H1 (cell line): ENCODE measurements at regions not wholly inside any gene's neighbourhood (a gene's known extent, or its start where the extent isn't known, plus 50 kb on each side); places are given as distances from the start of the nearest gene placed in this dataset.

Experiments used
- CTCF ChIA-PET: fragments of 300-600 bp; sonication (Branson Sonifier 250); formaldehyde crosslinking; loops from one replicate; lab custom pipeline; 2021; ENCODE audit not compliant: partially characterized antibody; lab: Charles Lee
- POLR2A ChIA-PET: fragments of 300-600 bp; sonication (Branson Sonifier 250); formaldehyde crosslinking; loops from one replicate; lab custom pipeline; 2021; ENCODE audit warnings: inconsistent platforms; ENCODE audit not compliant: partially characterized antibody; lab: Charles Lee
- DNase-seq, 2 experiments: peaks; one replicate each; pipeline versions ENCODE4 v3.0.0 to v3.0.0-alpha.2; 2010 to 2022; ENCODE audit warnings: low spot score in 2 of 2, low read depth in 1 of 2, mixed read lengths in 1 of 2
- FAIRE-seq: peaks from 2 replicates; lab custom pipeline; 2011; peaks lifted over from hg19 to GRCh38; lab: Jason Lieb, UNC
- H2AFZ ChIP-seq: 2 replicates; pipeline ENCODE4 v1.8.1; 2012; ENCODE audit warnings: low read length, inconsistent platforms
- H2AK5ac ChIP-seq: 2 replicates; pipeline ENCODE4 v1.6.1; 2013; ENCODE audit warnings: low read depth, low read length
- H2BK120ac ChIP-seq: replicated peaks from 2 replicates; pipeline ENCODE3; 2013; ENCODE audit warnings: low read depth, low read length, inconsistent platforms
- H2BK12ac ChIP-seq: 2 replicates; pipeline ENCODE4 v1.6.1; 2013; ENCODE audit warnings: low read depth, low read length
- H2BK15ac ChIP-seq: 2 replicates; pipeline ENCODE4 v1.6.1; 2013; ENCODE audit warnings: low read length
- H2BK20ac ChIP-seq: 2 replicates; pipeline ENCODE4 v1.6.1; 2013; ENCODE audit warnings: low read length
- H2BK5ac ChIP-seq: 2 replicates; pipeline ENCODE4 v1.6.1; 2013; ENCODE audit warnings: low read depth, low read length
- H3K14ac ChIP-seq: 2 replicates; pipeline ENCODE4 v1.6.1; 2013; ENCODE audit warnings: inconsistent platforms; ENCODE audit not compliant: insufficient read length
- H3K18ac ChIP-seq: 2 replicates; pipeline ENCODE4 v1.6.1; 2013; ENCODE audit warnings: low read length; ENCODE audit errors: extremely low read depth
- H3K23ac ChIP-seq: 2 replicates; pipeline ENCODE4 v1.6.1; 2013; ENCODE audit warnings: inconsistent platforms; ENCODE audit not compliant: insufficient read length
- H3K23me2 ChIP-seq: 2 replicates; pipeline ENCODE4 v1.6.1; 2013; ENCODE audit warnings: low read depth, low read length
- H3K27ac ChIP-seq: 2 replicates; pipeline ENCODE4 v1.6.1; 2011; ENCODE audit warnings: low read depth, low read length, inconsistent platforms
- H3K27me3 ChIP-seq, 4 experiments: replicated peaks in 1 of 4; 1 replicate in 1 of 4; 2 replicates in 3 of 4; pipeline versions ENCODE4 v1.6.1 to v1.8.1; 2011 to 2013; ENCODE audit warnings: low read length in 3 of 4, mild to moderate bottlenecking in 3 of 4, inconsistent platforms in 2 of 4, mixed read lengths in 2 of 4, moderate library complexity in 1 of 4; ENCODE audit not compliant: control insufficient read depth in 3 of 4, insufficient read depth in 3 of 4; ENCODE audit errors: extremely low read depth in 1 of 4
- H3K36me3 ChIP-seq, 4 experiments: 2 replicates each; pipeline versions ENCODE4 v1.6.1 to v1.8.1; 2011 to 2013; ENCODE audit warnings: mild to moderate bottlenecking in 4 of 4, low read length in 3 of 4, moderate library complexity in 2 of 4, control low read depth in 1 of 4, inconsistent platforms in 1 of 4; ENCODE audit not compliant: insufficient read depth in 4 of 4, control insufficient read depth in 2 of 4
- H3K4ac ChIP-seq: replicated peaks from 2 replicates; pipeline ENCODE3; 2013; ENCODE audit warnings: low read length, low read depth, mixed read lengths, inconsistent platforms; ENCODE audit not compliant: insufficient read length
- H3K4me1 ChIP-seq, 4 experiments: replicated peaks in 1 of 4; 1 replicate in 1 of 4; 2 replicates in 3 of 4; pipeline versions ENCODE4 v1.6.1 to v1.8.1; 2011 to 2013; ENCODE audit warnings: low read length in 3 of 4, inconsistent platforms in 2 of 4, mixed read lengths in 1 of 4; ENCODE audit not compliant: insufficient read depth in 4 of 4, control insufficient read depth in 3 of 4
- H3K4me2 ChIP-seq, 2 experiments: 2 replicates each; pipeline versions ENCODE4 v1.6.1 to v1.8.1; 2011 to 2013; ENCODE audit warnings: low read depth in 2 of 2, low read length in 2 of 2, control low read depth in 1 of 2, inconsistent platforms in 1 of 2, mild to moderate bottlenecking in 1 of 2; ENCODE audit not compliant: insufficient read depth in 1 of 2
- H3K4me3 ChIP-seq, 4 experiments: fragments of 200-600, 300-600 bp in 1 of 4; sonication (generic), shearing (Covaris generic), sonication (Bioruptor Twin) in 1 of 4; 2 replicates each; pipeline versions ENCODE4 v1.5.1 to v1.8.1; 2011 to 2016; ENCODE audit warnings: low read length in 4 of 4, low read depth in 3 of 4, control low read depth in 2 of 4, inconsistent platforms in 2 of 4, mild to moderate bottlenecking in 2 of 4, mixed read lengths in 1 of 4, moderate library complexity in 1 of 4; ENCODE audit not compliant: insufficient read depth in 2 of 4; ENCODE audit errors: extremely low read depth in 1 of 4
- H3K56ac ChIP-seq: replicated peaks from 2 replicates; pipeline ENCODE3; 2013; ENCODE audit warnings: low read depth, mild to moderate bottlenecking, mixed read lengths, low read length, inconsistent platforms; ENCODE audit not compliant: insufficient read length
- H3K79me1 ChIP-seq: 2 replicates; pipeline ENCODE4 v1.6.1; 2013; ENCODE audit warnings: low read depth, low read length, control low read depth
- H3K79me2 ChIP-seq, 2 experiments: 2 replicates each; pipeline versions ENCODE4 v1.6.1 to v1.8.1; 2012 to 2013; ENCODE audit warnings: low read length in 2 of 2, mild to moderate bottlenecking in 2 of 2, inconsistent platforms in 1 of 2; ENCODE audit not compliant: insufficient read depth in 2 of 2, control insufficient read depth in 1 of 2
- H3K9ac ChIP-seq, 4 experiments: replicated peaks in 1 of 4; 1 replicate in 1 of 4; 2 replicates in 3 of 4; pipeline versions ENCODE4 v1.6.1 to v1.8.1; 2011 to 2013; ENCODE audit warnings: low read depth in 3 of 4, low read length in 3 of 4, control low read depth in 2 of 4, mild to moderate bottlenecking in 2 of 4, moderate library complexity in 2 of 4, inconsistent platforms in 1 of 4; ENCODE audit errors: extremely low read depth in 1 of 4
- H3K9me3 ChIP-seq, 2 experiments: 2 replicates each; pipeline versions ENCODE4 v1.6.1 to v1.8.1; 2012 to 2013; ENCODE audit warnings: mild to moderate bottlenecking in 2 of 2, moderate library complexity in 2 of 2, control low read depth in 1 of 2, inconsistent platforms in 1 of 2, low read depth in 1 of 2, low read length in 1 of 2, mixed read lengths in 1 of 2; ENCODE audit not compliant: insufficient read depth in 2 of 2
- H4K20me1 ChIP-seq, 2 experiments: replicated peaks in 1 of 2; 2 replicates each; pipeline versions ENCODE3 to v1.8.1; 2011 to 2013; ENCODE audit warnings: inconsistent platforms in 2 of 2, low read length in 2 of 2, mild to moderate bottlenecking in 1 of 2; ENCODE audit not compliant: insufficient read depth in 2 of 2, control insufficient read depth in 1 of 2
- H4K5ac ChIP-seq: 2 replicates; pipeline ENCODE4 v1.6.1; 2013; ENCODE audit warnings: low read length, low read depth, mixed read lengths, inconsistent platforms; ENCODE audit not compliant: insufficient read length
- H4K8ac ChIP-seq: 2 replicates; pipeline ENCODE4 v1.8.0; 2013; ENCODE audit warnings: mild to moderate bottlenecking, moderate library complexity, low read length, inconsistent platforms; ENCODE audit not compliant: insufficient read depth; ENCODE audit errors: extremely low read depth
- H4K91ac ChIP-seq: replicated peaks from 2 replicates; pipeline ENCODE3; 2013; ENCODE audit warnings: low read length, mixed read lengths, inconsistent platforms; ENCODE audit not compliant: insufficient read length
- ASH2L ChIP-seq: fragments of 200-600, 300-600 bp; sonication (generic); IDR thresholded peaks from one replicate; pipeline ENCODE4 v1.7.1; 2017; ENCODE audit warnings: low read length
- BACH1 ChIP-seq: IDR thresholded peaks from 2 replicates; pipeline ENCODE4 v1.6.1; 2012; ENCODE audit warnings: low read length, improper control_type of control experiment
- BCL11A ChIP-seq, 2 experiments: IDR thresholded peaks; one replicate each; pipeline ENCODE4 v1.6.1; 2011; ENCODE audit warnings: low read depth in 2 of 2, low read length in 2 of 2, mild to moderate bottlenecking in 2 of 2
- CHD2 ChIP-seq: IDR thresholded peaks from 2 replicates; pipeline ENCODE4 v1.6.1; 2012; ENCODE audit warnings: low read length, improper control_type of control experiment
- CTBP2 ChIP-seq: IDR thresholded peaks from 2 replicates; pipeline ENCODE4 v1.7.0; 2011; ENCODE audit warnings: borderline replicate concordance, mild to moderate bottlenecking, moderate library complexity, mixed read lengths, low read length; ENCODE audit not compliant: insufficient read depth, insufficient read length
- EP300 ChIP-seq, 2 experiments: IDR thresholded peaks; 1 replicate in 1 of 2; 2 replicates in 1 of 2; pipeline ENCODE4 v1.6.1; 2011 to 2012; ENCODE audit warnings: low read depth in 2 of 2, low read length in 2 of 2, mild to moderate bottlenecking in 2 of 2, borderline replicate concordance in 1 of 2, inconsistent platforms in 1 of 2, moderate library complexity in 1 of 2
- JUN ChIP-seq: IDR thresholded peaks from 2 replicates; pipeline ENCODE4 v1.6.1; 2011; ENCODE audit warnings: low read depth, mild to moderate bottlenecking, improper control_type of control experiment, low read length
- JUND ChIP-seq: IDR thresholded peaks from 2 replicates; pipeline ENCODE4 v1.6.1; 2011; ENCODE audit warnings: mild to moderate bottlenecking, improper control_type of control experiment, low read length
- KDM4A ChIP-seq: IDR thresholded peaks from one replicate; pipeline ENCODE4 v1.7.1; 2012; ENCODE audit warnings: low read depth, mild to moderate bottlenecking, moderate library complexity, low read length, inconsistent platforms; ENCODE audit not compliant: severe bottlenecking
- NANOG ChIP-seq: IDR thresholded peaks from 2 replicates; pipeline ENCODE4 v1.6.1; 2011; ENCODE audit warnings: low read length, low read depth, mild to moderate bottlenecking, inconsistent platforms; ENCODE audit not compliant: insufficient read depth, poor library complexity, severe bottlenecking
- RXRA ChIP-seq: IDR thresholded peaks from 2 replicates; pipeline ENCODE4 v1.6.1; 2011; ENCODE audit warnings: low read depth, mild to moderate bottlenecking, low read length, moderate library complexity; ENCODE audit not compliant: insufficient read depth
- SIN3A ChIP-seq, 2 experiments: IDR thresholded peaks in 1 of 2; conservative IDR thresholded peaks in 1 of 2; 2 replicates each; pipeline ENCODE4 v1.6.1; 2011 to 2012; ENCODE audit warnings: low read length in 2 of 2, improper control_type of control experiment in 1 of 2, low read depth in 1 of 2, mild to moderate bottlenecking in 1 of 2
- SP2 ChIP-seq: IDR thresholded peaks from 2 replicates; pipeline ENCODE4 v1.6.1; 2012; ENCODE audit warnings: mild to moderate bottlenecking, low read length, inconsistent platforms
- SRF ChIP-seq: IDR thresholded peaks from 2 replicates; pipeline ENCODE4 v1.6.1; 2011; ENCODE audit warnings: mild to moderate bottlenecking, low read depth, low read length, moderate library complexity
- WGBS, 2 experiments: shearing (Covaris generic) in 1 of 2; methylation state at CpG; one replicate each; pipeline versions ENCODE4 v1.1.6 to v1.1.7; 2013 to 2015; ENCODE audit warnings: low lambda C conversion rate in 2 of 2, mixed read lengths in 2 of 2, inconsistent platforms in 1 of 2, low coverage in 1 of 2, missing lambda C conversion rate in 1 of 2; ENCODE audit not compliant: insufficient replicate concordance in 2 of 2, insufficient coverage in 1 of 2, insufficient read length in 1 of 2; ENCODE audit errors: extremely low coverage in 1 of 2, missing lambda C conversion rate in 1 of 2; 5-methylcytosine and 5-hydroxymethylcytosine counted together

DNA sequence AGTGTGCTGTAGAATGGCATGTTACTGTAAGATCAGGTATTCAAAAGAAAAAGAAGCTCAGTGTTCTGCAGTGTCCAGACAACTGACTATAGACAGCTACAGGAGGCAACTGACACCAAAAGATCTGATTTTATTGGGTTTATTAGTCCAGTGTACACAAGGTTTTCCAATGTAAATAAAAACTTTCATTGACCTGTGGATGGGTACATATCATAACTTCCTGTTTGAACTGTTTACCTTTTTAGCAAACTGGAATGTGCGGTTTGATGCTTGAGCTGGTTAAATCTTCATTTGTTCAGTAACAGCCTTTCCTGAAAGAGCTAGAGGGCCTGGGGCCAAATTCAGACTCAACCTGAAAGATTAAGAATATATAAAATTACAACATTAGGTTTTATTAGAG is 172.6 kb upstream of the SP8 start:
- no peak overlapping the region for H4K91ac ChIP-seq
- H3K36me3 ChIP-seq: no peaks in the 10 kb centered on the region
- H3K27me3 ChIP-seq: no peaks in the 10 kb centered on the region
- DNase-seq (no peak), FAIRE-seq (no peak)
- H3K4me2 ChIP-seq: no peak overlapping the region
- H3K4ac ChIP-seq: no peak overlapping the region
- H3K4me3 ChIP-seq: no peak overlapping the region
- no peak overlapping the region for H2BK15ac ChIP-seq
- no peak overlapping the region for H4K5ac ChIP-seq
- H3K79me2 ChIP-seq: no peaks in the 10 kb centered on the region
- POLR2A ChIA-PET: interaction anchor here (1.0 kb wide), 1 partner anchor 172 kb away, joined by 3 read pairs; the partner anchor contains the start of gene SP8
- H2AFZ ChIP-seq: no peak overlapping the region
- H3K18ac ChIP-seq: no peak overlapping the region
- no peak overlapping the region for H3K23ac ChIP-seq
- no peak overlapping the region for H3K56ac ChIP-seq
- H3K9me3 ChIP-seq: no peaks in the 10 kb centered on the region
- no peak overlapping the region for H4K8ac ChIP-seq
- no peak overlapping the region for H2BK20ac ChIP-seq
- H3K23me2 ChIP-seq: peaks cover 2% of the 10 kb centered on the region; the same call in 1 of the 2 replicates
- H3K9ac ChIP-seq: no peak overlapping the region
- H3K14ac ChIP-seq: no peak overlapping the region
- H3K4me1 ChIP-seq: peaks cover 0 to 6% (median 1%) of the 10 kb centered on the region in 4 experiments; a peak in 3 of 7 replicates
- H3K27ac ChIP-seq: no peak overlapping the region
- no peak overlapping the region for H2AK5ac ChIP-seq
- no peak overlapping the region for H2BK12ac ChIP-seq
- no peak overlapping the region for H2BK120ac ChIP-seq
- no peak for TF ChIP-seq SRF
- no peak for TF ChIP-seq BCL11A (IDR thresholded peaks at IDR 0.05; ENCODE audit: low read depth in 2 of 2, low read length in 2 of 2)
- no peak for TF ChIP-seq JUN
- no peak for TF ChIP-seq CTBP2
- no peak for TF ChIP-seq EP300 (IDR thresholded peaks at IDR 0.05; ENCODE audit: borderline replicate concordance in 1 of 2, low read depth in 2 of 2, low read length in 2 of 2)
- TF ChIP-seq SP2: no peak
- no peak for TF ChIP-seq RXRA
- TF ChIP-seq KDM4A: no peak
- no peak for TF ChIP-seq ASH2L
- TF ChIP-seq SIN3A (conservative IDR thresholded peaks at IDR 0.05 in 1 of 2, IDR thresholded peaks at IDR 0.05 in 1 of 2; ENCODE audit: low read depth in 1 of 2, low read length in 2 of 2): no peak
- TF ChIP-seq BACH1: no peak
- no peak for TF ChIP-seq CHD2
- TF ChIP-seq NANOG: no peak
- no peak for TF ChIP-seq JUND
- no peak overlapping the region for H2BK5ac ChIP-seq
- 90% methylated on average over 1 of the region's 1 CpG; no CpG with 5 or more reads in 1 of the 2 experiments for WGBS, 2 experiments
- CTCF ChIA-PET: interaction anchor here (1.3 kb wide), 1 partner anchor 593 kb away, joined by 4 read pairs; no protein-coding TSS in a partner anchor
- H4K20me1 ChIP-seq: no peaks in the 10 kb centered on the region
- no peaks in the 10 kb centered on the region for H3K79me1 ChIP-seq
